Left lung (tissue), 4 donors: ENCODE measurements at regions not wholly inside any gene's neighbourhood (a gene's known extent, or its start where the extent isn't known, plus 50 kb on each side); places are given as distances from the start of the nearest gene placed in this dataset.

Source experiments
- ATAC-seq: fragments of 200-7000 bp; cut with Tn5 transposase; one replicate; pipeline ENCODE4 v1.9.1; 2020; ENCODE audit warnings: moderate library complexity
- DNase-seq, 4 donors: peaks; one replicate each; pipeline ENCODE4 v3.0.0-alpha.2; 2013 to 2020
- H3K27ac ChIP-seq, 2 donors: fragments of 200-600 bp; sonication (generic) in 1 of 2; one replicate each; pipeline versions ENCODE4 v1.5.0 to v1.8.0; 2020 to 2021
- H3K27me3 ChIP-seq, 2 donors: fragments of 200-600 bp; sonication (generic) in 1 of 2; one replicate each; pipeline versions ENCODE4 v1.5.0 to v1.8.0; 2020 to 2021
- H3K36me3 ChIP-seq, 2 donors: fragments of 200-600 bp; sonication (generic) in 1 of 2; one replicate each; pipeline versions ENCODE4 v1.5.0 to v1.8.0; 2020 to 2021
- H3K4me1 ChIP-seq, 2 donors: fragments of 200-600 bp; one replicate each; pipeline ENCODE4 v1.8.0; 2021
- H3K4me3 ChIP-seq, 2 donors: fragments of 200-600 bp; sonication (generic) in 1 of 2; one replicate each; pipeline versions ENCODE4 v1.5.0 to v1.8.0; 2020 to 2021; ENCODE audit warnings: mild to moderate bottlenecking in 1 of 2
- H3K9me3 ChIP-seq, 2 donors: fragments of 200-600 bp; sonication (generic) in 1 of 2; one replicate each; pipeline versions ENCODE4 v1.5.0 to v1.8.0; 2020 to 2021
- intact Hi-C, 2 donors: fragments of 100-400 bp; cut with DNase I; formaldehyde crosslinking; loops; one replicate each; pipeline versions ENCODE4 v1.11.2 to v1.14.2; 2022
- TF ChIP-seq, protein P1 (sequence below), 2 donors: fragments of 200-600 bp; sonication (generic) in 1 of 2; IDR thresholded peaks; one replicate each; pipeline versions ENCODE4 v1.5.0 to v1.8.0; 2021; ENCODE audit warnings: antibody characterized with exemption in 2 of 2
- donor health status: DM: no; HTN: yes; CAD: no.
- donor health status: DM: no; HTN: no; CAD: no.

- Histone ChIP-seq H3K36me3 (no peaks in the 10 kb centered on the region), H3K4me3 (no peak overlapping the region), H3K27me3 (no peaks in the 10 kb centered on the region), H3K27ac (no peak overlapping the region), H3K4me1 (no peaks in the 10 kb centered on the region), H3K9me3 (no peaks in the 10 kb centered on the region)
- DNase-seq = no peak
- intact Hi-C loops = no loop called here
- no peak for ATAC-seq
- TF ChIP-seq, protein P1, sequence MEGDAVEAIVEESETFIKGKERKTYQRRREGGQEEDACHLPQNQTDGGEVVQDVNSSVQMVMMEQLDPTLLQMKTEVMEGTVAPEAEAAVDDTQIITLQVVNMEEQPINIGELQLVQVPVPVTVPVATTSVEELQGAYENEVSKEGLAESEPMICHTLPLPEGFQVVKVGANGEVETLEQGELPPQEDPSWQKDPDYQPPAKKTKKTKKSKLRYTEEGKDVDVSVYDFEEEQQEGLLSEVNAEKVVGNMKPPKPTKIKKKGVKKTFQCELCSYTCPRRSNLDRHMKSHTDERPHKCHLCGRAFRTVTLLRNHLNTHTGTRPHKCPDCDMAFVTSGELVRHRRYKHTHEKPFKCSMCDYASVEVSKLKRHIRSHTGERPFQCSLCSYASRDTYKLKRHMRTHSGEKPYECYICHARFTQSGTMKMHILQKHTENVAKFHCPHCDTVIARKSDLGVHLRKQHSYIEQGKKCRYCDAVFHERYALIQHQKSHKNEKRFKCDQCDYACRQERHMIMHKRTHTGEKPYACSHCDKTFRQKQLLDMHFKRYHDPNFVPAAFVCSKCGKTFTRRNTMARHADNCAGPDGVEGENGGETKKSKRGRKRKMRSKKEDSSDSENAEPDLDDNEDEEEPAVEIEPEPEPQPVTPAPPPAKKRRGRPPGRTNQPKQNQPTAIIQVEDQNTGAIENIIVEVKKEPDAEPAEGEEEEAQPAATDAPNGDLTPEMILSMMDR (IDR thresholded peaks at IDR 0.05) = no peak
Observed at GRCh38 chr5:89885670-89886069, 523.9 kb downstream of the CETN3 start.

DNA sequence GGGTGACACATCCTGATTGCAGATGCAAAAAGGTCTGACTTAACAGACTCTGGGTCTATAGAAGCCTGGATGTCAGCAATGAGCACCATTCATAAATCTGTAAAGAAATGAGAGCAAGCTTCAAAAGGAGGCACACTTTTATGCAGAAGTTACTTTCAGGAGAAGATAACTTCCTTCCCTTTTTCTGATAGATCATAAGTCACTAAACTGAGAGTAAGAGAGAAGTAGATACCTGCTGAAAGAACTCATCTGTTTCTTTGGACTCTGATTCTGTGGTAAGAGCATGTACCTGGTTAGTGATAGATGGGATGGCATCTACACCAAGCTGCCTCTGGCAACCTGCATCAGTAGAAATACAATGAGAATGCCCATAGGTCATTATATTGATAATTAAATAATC is 525.6 kb downstream of the CETN3 start:
- DNase-seq (no peak), ATAC-seq (no peak)
- Histone ChIP-seq H3K27me3 (no peaks in the 10 kb centered on the region), H3K9me3 (no peaks in the 10 kb centered on the region), H3K36me3 (no peaks in the 10 kb centered on the region), H3K4me1 (no peaks in the 10 kb centered on the region), H3K4me3 (no peak overlapping the region), H3K27ac (no peak overlapping the region)
- TF ChIP-seq, protein P1 (IDR thresholded peaks at IDR 0.05) = no peak
- intact Hi-C loops = no loop called here

DNA sequence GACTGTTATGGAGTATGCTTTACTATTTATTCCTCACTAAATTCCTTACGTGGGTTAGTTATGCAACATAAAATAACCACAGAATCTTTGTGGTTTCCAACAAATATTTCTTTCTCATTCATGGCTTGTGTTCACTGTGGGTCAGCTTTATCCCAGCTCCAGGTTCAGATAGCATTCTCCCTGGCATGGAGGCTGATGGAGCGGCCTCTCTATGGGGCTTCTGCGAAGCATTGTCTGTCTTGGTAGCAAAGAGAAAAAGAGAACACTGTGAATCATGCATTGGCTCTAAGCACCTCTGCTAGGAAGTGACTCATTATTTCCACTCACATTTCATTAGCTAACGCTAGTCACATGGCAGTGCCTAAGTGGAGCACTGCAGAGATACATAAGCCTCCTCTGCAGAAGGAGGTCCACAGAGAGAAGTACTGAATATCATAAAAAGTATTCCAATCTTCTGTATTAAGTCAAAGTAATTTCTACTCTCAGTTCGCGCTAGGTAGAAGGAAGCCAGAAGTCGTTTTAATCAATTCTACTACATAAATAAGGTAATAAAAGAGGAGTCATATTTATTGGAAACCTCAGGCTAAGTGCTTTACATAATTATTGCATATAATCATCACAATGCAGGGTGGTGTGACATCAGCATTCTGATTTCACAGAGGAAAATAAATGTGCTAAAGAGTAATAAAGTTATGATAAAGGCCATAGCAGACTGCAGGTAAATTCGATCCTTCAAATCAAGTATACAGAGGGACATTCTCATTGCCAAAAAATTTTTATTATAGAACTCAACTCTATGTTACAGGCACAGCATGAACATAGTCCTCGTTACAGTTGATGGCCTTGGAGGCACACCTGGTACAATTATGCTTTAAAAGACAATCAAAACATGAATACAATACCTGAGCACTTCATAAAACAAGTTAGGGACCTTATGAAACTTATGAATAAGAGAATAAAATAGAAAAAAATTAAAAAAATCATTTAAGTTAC is 531.1 kb downstream of the CETN3 start:
- no peak overlapping the region for H3K27ac ChIP-seq
- TF ChIP-seq, protein P1 (IDR thresholded peaks at IDR 0.05) = no peak
- H3K36me3 ChIP-seq = no peaks in the 10 kb centered on the region
- DNase-seq (no peak), ATAC-seq (peak; percentile 55)
- no peaks in the 10 kb centered on the region for H3K4me1 ChIP-seq
- H3K4me3 ChIP-seq = no peak overlapping the region
- intact Hi-C loops = no loop called here
- no peaks in the 10 kb centered on the region for H3K27me3 ChIP-seq
- H3K9me3 ChIP-seq = no peaks in the 10 kb centered on the region

DNA sequence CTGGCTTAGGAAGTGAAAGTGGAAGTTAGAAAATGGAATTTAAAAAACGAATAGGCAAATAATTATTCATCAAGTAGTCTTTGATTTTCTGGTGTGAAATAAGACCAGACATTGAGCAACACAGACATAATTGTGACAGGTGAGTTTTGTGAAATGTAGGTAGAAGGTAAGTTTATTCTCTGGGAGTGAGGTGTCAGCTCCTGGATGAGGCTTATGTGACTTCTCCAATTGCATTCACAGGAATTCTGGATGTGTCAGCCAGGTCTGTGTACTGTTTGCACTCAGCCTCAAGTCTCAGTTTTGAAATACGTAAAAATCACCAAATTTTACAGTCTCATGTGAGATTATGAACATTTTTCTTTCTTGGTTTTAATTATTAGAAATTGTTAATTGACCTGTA is 537.6 kb downstream of the CETN3 start:
- TF ChIP-seq, protein P1 (IDR thresholded peaks at IDR 0.05) = no peak
- Histone ChIP-seq H3K9me3 (no peaks in the 10 kb centered on the region), H3K27ac (no peak overlapping the region), H3K27me3 (no peaks in the 10 kb centered on the region), H3K4me3 (no peak overlapping the region), H3K4me1 (no peaks in the 10 kb centered on the region), H3K36me3 (no peaks in the 10 kb centered on the region)
- intact Hi-C loops = no loop called here
- DNase-seq = no peak
- peak; percentile 57 for ATAC-seq

DNA sequence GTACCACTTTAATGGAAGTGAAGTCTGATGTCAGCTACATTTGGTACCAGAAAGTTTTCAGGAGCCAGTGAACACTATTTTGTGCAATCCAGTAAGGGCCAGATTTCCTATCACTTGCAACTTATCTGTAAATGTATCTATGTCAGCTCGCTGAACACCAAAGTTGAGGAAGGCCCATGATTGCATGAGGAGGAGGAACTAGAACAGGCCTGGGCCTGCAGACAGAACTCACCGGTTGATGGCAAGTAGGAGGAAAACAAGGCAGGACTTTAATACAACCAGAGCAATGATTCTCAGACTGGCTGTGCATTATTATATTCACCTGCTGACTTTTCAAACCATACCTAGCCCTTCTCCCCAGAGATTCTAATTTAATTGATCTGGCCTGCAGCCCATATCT is 540.2 kb downstream of the CETN3 start:
- Histone ChIP-seq H3K4me1 (no peaks in the 10 kb centered on the region), H3K27me3 (no peaks in the 10 kb centered on the region), H3K27ac (no peak overlapping the region), H3K4me3 (no peak overlapping the region), H3K9me3 (no peaks in the 10 kb centered on the region), H3K36me3 (no peaks in the 10 kb centered on the region)
- DNase-seq (no peak), ATAC-seq (no peak)
- intact Hi-C loops = no loop called here
- TF ChIP-seq, protein P1 (IDR thresholded peaks at IDR 0.05) = no peak
